ENCODE measurements at regions not wholly inside any gene's neighbourhood (a gene's known extent, or its start where the extent isn't known, plus 50 kb on each side); places are given as distances from the start of the nearest gene placed in this dataset.

GRCh38 chr9:106593201-106593600, 269.8 kb upstream of the ZNF462 start:
- CTCF ChIA-PET (ENCODE audit: partially characterized antibody), result interaction anchor here (1.0 kb wide), 1 partner anchor 8 kb away, joined by 4 read pairs; no protein-coding TSS in a partner anchor
- H4K20me1 ChIP-seq (replicated peaks in 1 of 2; ENCODE audit: control insufficient read depth in 1 of 2, insufficient read depth in 2 of 2, low read length in 2 of 2), result no peaks in the 10 kb centered on the region
- 89% methylated on average over 7 of the region's 7 CpGs; no CpG with 5 or more reads in 1 of the 2 experiments for WGBS, 2 experiments (ENCODE audit: extremely low coverage in 1 of 2, insufficient coverage in 1 of 2, insufficient read length in 1 of 2, insufficient replicate concordance in 2 of 2, low coverage in 1 of 2, low lambda C conversion rate in 2 of 2, missing lambda C conversion rate in 1 of 2)
- H3K18ac ChIP-seq (ENCODE audit: extremely low read depth, low read length), result no peak overlapping the region
- H2BK15ac ChIP-seq (ENCODE audit: low read length), result no peak overlapping the region
- no peak overlapping the region for H3K4me2 ChIP-seq (ENCODE audit: insufficient read depth in 1 of 2, low read depth in 2 of 2, low read length in 2 of 2)
- no peak overlapping the region for H3K14ac ChIP-seq (ENCODE audit: insufficient read length)
- DNase-seq (ENCODE audit: low read depth in 1 of 2, low spot score in 2 of 2) (no peak), FAIRE-seq (no peak)
- H3K4me1 ChIP-seq (replicated peaks in 1 of 4; ENCODE audit: control insufficient read depth in 3 of 4, insufficient read depth in 4 of 4, low read length in 3 of 4), result peaks cover 0 to 4% (median 0%) of the 10 kb centered on the region in 4 experiments; a peak in 3 of 7 replicates
- no peak overlapping the region for H2BK5ac ChIP-seq (ENCODE audit: low read depth, low read length)
- H3K27ac ChIP-seq (ENCODE audit: low read depth, low read length), result no peak overlapping the region
- no peak overlapping the region for H4K8ac ChIP-seq (ENCODE audit: extremely low read depth, insufficient read depth, low read length)
- TF ChIP-seq FOSL1 (IDR thresholded peaks at IDR 0.05; ENCODE audit: insufficient read depth, low read depth, low read length) (no peak), ATF2 (IDR thresholded peaks at IDR 0.05; ENCODE audit: low read length) (no peak), RNF2 (IDR thresholded peaks at IDR 0.05; ENCODE audit: borderline replicate concordance, low read depth, low read length, missing control alignments, poor library complexity, severe bottlenecking) (no peak), POLR2AphosphoS5 (IDR thresholded peaks at IDR 0.05; ENCODE audit: low read depth, low read length) (no peak)
- H3K79me1 ChIP-seq (ENCODE audit: low read depth, low read length), result no peaks in the 10 kb centered on the region
- no peak overlapping the region for H2BK20ac ChIP-seq (ENCODE audit: low read length)
- H3K23me2 ChIP-seq (ENCODE audit: low read depth, low read length), result no peaks in the 10 kb centered on the region
- no peak overlapping the region for H3K4ac ChIP-seq (replicated peaks; ENCODE audit: insufficient read length, low read depth, low read length)
- H3K36me3 ChIP-seq (ENCODE audit: control insufficient read depth in 2 of 4, insufficient read depth in 4 of 4, low read length in 3 of 4), result no peaks in the 10 kb centered on the region
- H2BK120ac ChIP-seq (replicated peaks; ENCODE audit: low read depth, low read length), result no peak overlapping the region
- H3K9me3 ChIP-seq (ENCODE audit: insufficient read depth in 2 of 2, low read depth in 1 of 2, low read length in 1 of 2), result no peaks in the 10 kb centered on the region
- H3K4me3 ChIP-seq (ENCODE audit: extremely low read depth in 1 of 4, insufficient read depth in 2 of 4, low read depth in 3 of 4, low read length in 4 of 4), result no peak overlapping the region
- H3K23ac ChIP-seq (ENCODE audit: insufficient read length), result no peak overlapping the region
- H2AFZ ChIP-seq (ENCODE audit: low read length), result no peak overlapping the region
- H3K27me3 ChIP-seq (replicated peaks in 1 of 4; ENCODE audit: control insufficient read depth in 3 of 4, extremely low read depth in 1 of 4, insufficient read depth in 3 of 4, low read length in 3 of 4), result no peaks in the 10 kb centered on the region
- POLR2A ChIA-PET (ENCODE audit: partially characterized antibody), result no interaction called here
- no peak overlapping the region for H3K9ac ChIP-seq (replicated peaks in 1 of 4; ENCODE audit: extremely low read depth in 1 of 4, low read depth in 3 of 4, low read length in 3 of 4)
- no peak overlapping the region for H4K91ac ChIP-seq (replicated peaks; ENCODE audit: insufficient read length, low read length)
- H2BK12ac ChIP-seq (ENCODE audit: low read depth, low read length), result no peak overlapping the region
- no peak overlapping the region for H2AK5ac ChIP-seq (ENCODE audit: low read depth, low read length)
- no peaks in the 10 kb centered on the region for H3K79me2 ChIP-seq (ENCODE audit: control insufficient read depth in 1 of 2, insufficient read depth in 2 of 2, low read length in 2 of 2)
- no peak overlapping the region for H3K56ac ChIP-seq (replicated peaks; ENCODE audit: insufficient read length, low read depth, low read length)
- no peak overlapping the region for H4K5ac ChIP-seq (ENCODE audit: insufficient read length, low read depth, low read length)

Data from H1 (cell line).